Ovary (tissue), 7 donors: ENCODE measurements at regions not wholly inside any gene's neighbourhood (a gene's known extent, or its start where the extent isn't known, plus 50 kb on each side); places are given as distances from the start of the nearest gene placed in this dataset.

ENCODE experiments used
- DNase-seq, 5 donors: peaks; one replicate each; pipeline ENCODE4 v3.0.0-alpha.2; 2019 to 2020
- H3K27ac ChIP-seq, 2 donors: fragments of 200-600 bp; one replicate each; pipeline versions ENCODE4 v1.5.1 to v1.8.0; 2019 to 2022
- H3K27me3 ChIP-seq: fragments of 200-600 bp; one replicate; pipeline ENCODE4 v1.8.0; 2022
- H3K36me3 ChIP-seq: fragments of 200-600 bp; sonication (generic); one replicate; pipeline ENCODE4 v1.5.1; 2019
- H3K4me1 ChIP-seq: one replicate; pipeline ENCODE4 v1.8.1; 2013; ENCODE audit warnings: mild to moderate bottlenecking, moderate library complexity; ENCODE audit not compliant: insufficient read depth
- H3K4me3 ChIP-seq: fragments of 200-600 bp; sonication (generic); one replicate; pipeline ENCODE4 v1.5.1; 2017
- H3K9me3 ChIP-seq, 2 donors: fragments of 200-600 bp in 1 of 2; sonication (generic) in 1 of 2; one replicate each; pipeline versions ENCODE4 v1.5.1 to v1.8.1; 2013 to 2019; ENCODE audit warnings: mild to moderate bottlenecking in 1 of 2, moderate library complexity in 1 of 2
- CTCF ChIP-seq, 3 donors: fragments of 450-650 bp in 2 of 3; fragments of 200-600 bp in 1 of 3; IDR thresholded peaks; one replicate each; pipeline versions ENCODE4 v1.5.1 to v1.8.0; 2016 to 2022; ENCODE audit warnings: antibody characterized with exemption in 3 of 3, mild to moderate bottlenecking in 1 of 3
- EP300 ChIP-seq: sonication (generic); formaldehyde crosslinking; IDR thresholded peaks from one replicate; pipeline ENCODE4 v1.6.1; 2017; ENCODE audit warnings: antibody characterized with exemption
- POLR2A ChIP-seq: fragments of 450-650 bp; IDR thresholded peaks from one replicate; pipeline ENCODE4 v1.6.1; 2017; ENCODE audit warnings: antibody characterized with exemption, mild to moderate bottlenecking, moderate library complexity
- WGBS, 3 donors: extraction: QIAGEN DNeasy Blood & Tissue Kit in 1 of 3; methylation state at CpG; one replicate each; pipeline versions ENCODE4 v1.1.5 to v1.1.7; 2013 to 2017; 5-methylcytosine and 5-hydroxymethylcytosine counted together
- intact Hi-C, 4 donors: fragments of 100-400 bp; cut with DNase I; formaldehyde crosslinking; loops; one replicate each; pipeline versions ENCODE4 v1.11.0 to v1.15.1; 2022 to 2023
- donor health status: DM: no; HTN: no; CAD: no; lungs with moderate emphysema.
- donor health status: DM: no; HTN: no; CAD: no.
- donor health status: Bipolar disorder and iron deficiency.
- donor health status: DM: no; HTN: no; CAD: no.
- donor health status: DM: yes; HTN: yes; CAD: no.

GRCh38 chr21:35465741-35466140, 416.6 kb upstream of the RUNX1 start:
- H3K27ac ChIP-seq: no peak overlapping the region
- H3K4me3 ChIP-seq: no peak overlapping the region
- no peak for DNase-seq
- no peaks in the 10 kb centered on the region for H3K36me3 ChIP-seq
- no peaks in the 10 kb centered on the region for H3K9me3 ChIP-seq
- WGBS, 3 donors: 93 to 99% (median 95%) methylated on average over 2 of the region's 2 CpGs
- TF ChIP-seq EP300 (no peak), CTCF (IDR thresholded peaks at IDR 0.05) (no peak), POLR2A (no peak)
- no peaks in the 10 kb centered on the region for H3K4me1 ChIP-seq
- intact Hi-C loops: no loop called here
- H3K27me3 ChIP-seq: no peaks in the 10 kb centered on the region

GRCh38 chr21:35461700-35462099, 412.6 kb upstream of the RUNX1 start:
- Histone ChIP-seq H3K9me3 (no peaks in the 10 kb centered on the region), H3K36me3 (no peaks in the 10 kb centered on the region), H3K4me1 (no peaks in the 10 kb centered on the region), H3K27me3 (no peaks in the 10 kb centered on the region), H3K4me3 (no peak overlapping the region), H3K27ac (no peak overlapping the region)
- intact Hi-C loops: no loop called here
- WGBS, 3 donors: 85 to 92% (median 91%) methylated on average over 2 of the region's 2 CpGs
- no peak for DNase-seq
- no peak for TF ChIP-seq POLR2A

GRCh38 chr21:35460441-35460840, 411.3 kb upstream of the RUNX1 start:
- H3K9me3 ChIP-seq: no peaks in the 10 kb centered on the region
- intact Hi-C loops: no loop called here
- H3K36me3 ChIP-seq: no peaks in the 10 kb centered on the region
- H3K4me3 ChIP-seq: no peak overlapping the region
- 69 to 82% (median 76%) methylated on average over 9 of the region's 9 CpGs for WGBS, 3 donors
- no peak overlapping the region for H3K27ac ChIP-seq
- no peak for DNase-seq
- H3K27me3 ChIP-seq: no peaks in the 10 kb centered on the region
- no peaks in the 10 kb centered on the region for H3K4me1 ChIP-seq
- no peak for TF ChIP-seq CTCF (IDR thresholded peaks at IDR 0.05)
- no peak for TF ChIP-seq POLR2A
- TF ChIP-seq EP300: no peak

- H3K27ac ChIP-seq: no peak overlapping the region
- H3K9me3 ChIP-seq: no peaks in the 10 kb centered on the region
- H3K27me3 ChIP-seq: no peaks in the 10 kb centered on the region
- intact Hi-C loops: no loop called here
- no peaks in the 10 kb centered on the region for H3K36me3 ChIP-seq
- TF ChIP-seq CTCF (IDR thresholded peaks at IDR 0.05) (no peak), POLR2A (no peak), EP300 (no peak)
- H3K4me3 ChIP-seq: no peak overlapping the region
- DNase-seq: no peak
- 93 to 97% (median 96%) methylated on average over 5 of the region's 5 CpGs for WGBS, 3 donors
- H3K4me1 ChIP-seq: no peaks in the 10 kb centered on the region
Measured at GRCh38 chr21:35458405-35458804, 409.3 kb upstream of the RUNX1 start.

- H3K27me3 ChIP-seq: no peaks in the 10 kb centered on the region
- TF ChIP-seq CTCF (IDR thresholded peaks at IDR 0.05) (no peak), POLR2A (no peak), EP300 (no peak)
- WGBS, 3 donors: 75 to 78% (median 77%) methylated on average over 8 of the region's 8 CpGs
- H3K4me1 ChIP-seq: no peaks in the 10 kb centered on the region
- DNase-seq: no peak
- H3K4me3 ChIP-seq: no peak overlapping the region
- H3K9me3 ChIP-seq: no peaks in the 10 kb centered on the region
- intact Hi-C loops: no loop called here
- no peaks in the 10 kb centered on the region for H3K36me3 ChIP-seq
- H3K27ac ChIP-seq: no peak overlapping the region
Measured at GRCh38 chr21:35457097-35457804, 408.1 kb upstream of the RUNX1 start.
